ENCODE measurements at regions not wholly inside any gene's neighbourhood (a gene's known extent, or its start where the extent isn't known, plus 50 kb on each side); places are given as distances from the start of the nearest gene placed in this dataset.

GRCh38 chr12:127178463-127178862 lies 1088.5 kb upstream of the TMEM132C start:
- no peak for DNase-seq (ENCODE audit: low spot score)
- in situ Hi-C loops (cut with HindIII; ENCODE audit: low sequenced_read_pairs), result no loop called here

DNA sequence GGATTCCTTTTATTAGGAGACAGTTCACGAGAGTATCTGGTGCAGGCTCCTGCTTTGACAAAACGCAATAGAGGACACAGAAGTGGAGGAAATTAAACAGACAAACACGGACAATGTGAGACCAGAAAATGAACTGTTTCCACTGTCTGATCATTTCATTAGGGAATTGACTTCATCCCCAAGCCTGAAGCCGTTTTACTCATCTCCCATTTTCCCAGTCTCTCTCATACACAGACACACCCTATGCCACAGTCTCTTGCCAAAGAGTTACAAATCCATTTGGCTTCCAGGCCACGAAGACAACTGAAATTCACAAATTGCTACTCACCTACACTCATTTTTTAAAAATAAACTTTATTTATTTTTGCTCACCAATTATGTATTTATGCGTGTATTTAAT lies 1087.8 kb upstream of the TMEM132C start:
- DNase-seq (ENCODE audit: low spot score), result no peak
- in situ Hi-C loops (cut with HindIII; ENCODE audit: low sequenced_read_pairs), result no loop called here

DNA sequence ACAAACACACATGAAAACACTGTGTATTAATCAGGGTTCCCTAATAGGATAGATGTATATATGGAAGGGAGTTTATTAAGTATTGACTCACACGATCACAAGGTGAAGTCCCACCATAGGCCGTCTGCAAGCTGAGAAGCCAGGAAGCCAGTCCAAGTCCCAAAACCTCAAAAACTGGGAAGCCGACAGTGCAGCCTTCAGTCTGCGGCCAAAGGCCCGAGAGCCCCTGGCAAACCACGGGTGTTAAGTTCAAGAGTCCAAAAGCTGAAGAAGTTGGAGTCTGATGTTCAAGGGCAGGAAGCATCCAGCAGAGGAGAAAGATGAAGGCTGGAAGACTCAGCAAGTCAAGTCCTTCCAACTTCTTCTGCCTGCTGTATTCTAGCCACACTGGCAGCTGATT lies 1085.0 kb upstream of the TMEM132C start:
- DNase-seq (ENCODE audit: low spot score), result no peak
- in situ Hi-C loops (cut with HindIII; ENCODE audit: low sequenced_read_pairs), result no loop called here

DNA sequence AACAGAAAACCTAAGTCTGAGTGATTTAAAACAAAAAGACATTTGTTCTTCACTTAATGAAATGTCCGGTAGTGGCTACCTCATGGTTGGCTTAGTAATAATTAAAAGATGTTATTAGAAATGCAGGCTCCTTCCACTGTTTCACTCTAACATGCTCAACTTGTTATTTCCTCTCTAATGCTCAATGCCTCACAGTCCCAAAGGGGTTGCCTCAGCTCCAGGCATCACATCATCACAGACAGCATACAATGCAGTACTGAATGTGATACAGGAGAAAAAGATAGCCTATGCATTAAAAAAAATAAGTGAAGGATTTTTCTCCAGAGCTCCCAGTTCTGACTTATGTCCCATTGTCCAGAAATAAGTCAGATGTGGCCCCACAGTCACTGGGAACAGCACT lies 1077.0 kb upstream of the TMEM132C start:
- no peak for DNase-seq (ENCODE audit: low spot score)
- in situ Hi-C loops (cut with HindIII; ENCODE audit: low sequenced_read_pairs), result no loop called here

- DNase-seq (ENCODE audit: low spot score), result no peak
- in situ Hi-C loops (cut with HindIII; ENCODE audit: low sequenced_read_pairs), result no loop called here
Measured at GRCh38 chr12:127191129-127191528, 1075.8 kb upstream of the TMEM132C start.

GRCh38 chr12:127192391-127192790 lies 1074.6 kb upstream of the TMEM132C start:
- in situ Hi-C loops (cut with HindIII; ENCODE audit: low sequenced_read_pairs), result no loop called here
- DNase-seq (ENCODE audit: low spot score), result no peak

DNA sequence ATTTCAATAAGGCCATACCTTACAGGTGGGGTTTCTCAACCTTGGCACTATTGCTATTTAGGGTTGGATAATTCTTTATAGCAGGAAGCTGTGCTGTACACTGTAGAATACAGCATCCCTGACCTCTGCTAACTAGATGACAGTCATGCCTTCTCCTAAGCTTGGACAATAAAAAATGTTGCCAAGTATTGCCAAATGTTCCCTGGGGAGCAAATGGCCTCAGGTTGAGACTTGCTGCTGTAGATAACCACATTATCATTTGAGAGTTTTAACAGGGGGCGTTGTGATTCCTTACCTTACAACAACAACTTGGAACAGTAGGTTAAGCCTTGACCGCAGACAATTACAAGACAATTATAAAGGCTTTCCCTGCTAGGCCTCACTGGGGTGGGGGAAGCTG lies 1073.6 kb upstream of the TMEM132C start:
- in situ Hi-C loops (cut with HindIII; ENCODE audit: low sequenced_read_pairs), result no loop called here
- no peak for DNase-seq (ENCODE audit: low spot score)

GRCh38 chr12:127194176-127194575 lies 1072.8 kb upstream of the TMEM132C start:
- no peak for DNase-seq (ENCODE audit: low spot score)

GRCh38 chr12:127205781-127206555 lies 1061.0 kb upstream of the TMEM132C start:
- no peak for DNase-seq (ENCODE audit: low spot score)
- in situ Hi-C loops (cut with HindIII; ENCODE audit: low sequenced_read_pairs), result no loop called here

More at GRCh38 chr12:127194176-127194575, 1072.8 kb upstream of the TMEM132C start:
- in situ Hi-C loops (cut with HindIII; ENCODE audit: low sequenced_read_pairs), result no loop called here

DNA sequence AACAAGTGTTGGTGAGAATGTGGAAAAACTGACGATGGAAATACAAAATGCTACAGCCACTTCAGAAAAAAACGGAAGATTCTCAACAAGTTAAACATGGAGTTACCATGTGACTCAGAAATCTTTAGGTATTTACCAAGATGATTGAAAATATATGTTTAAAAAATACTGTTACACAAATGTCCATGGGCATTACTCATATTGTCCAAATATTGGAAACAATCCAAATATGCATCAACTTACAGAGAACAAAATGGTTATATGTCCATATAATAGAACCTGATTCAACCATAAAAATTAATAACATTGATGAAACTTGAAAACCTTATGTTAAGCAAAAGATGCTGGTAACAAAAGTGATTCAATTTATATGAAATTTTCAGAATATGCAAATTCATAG lies 1057.7 kb upstream of the TMEM132C start:
- no peak for DNase-seq (ENCODE audit: low spot score)
- in situ Hi-C loops (cut with HindIII; ENCODE audit: low sequenced_read_pairs), result no loop called here

- DNase-seq (ENCODE audit: low spot score), result no peak
- in situ Hi-C loops (cut with HindIII; ENCODE audit: low sequenced_read_pairs), result no loop called here
Measured at GRCh38 chr12:127214186-127214585, 1052.8 kb upstream of the TMEM132C start.

- in situ Hi-C loops (cut with HindIII; ENCODE audit: low sequenced_read_pairs), result no loop called here
- no peak for DNase-seq (ENCODE audit: low spot score)
Measured at GRCh38 chr12:127223011-127223410, 1044.0 kb upstream of the TMEM132C start.

GRCh38 chr12:127223731-127224130 lies 1043.2 kb upstream of the TMEM132C start:
- no peak for DNase-seq (ENCODE audit: low spot score)
- in situ Hi-C loops (cut with HindIII; ENCODE audit: low sequenced_read_pairs), result no loop called here

DNA sequence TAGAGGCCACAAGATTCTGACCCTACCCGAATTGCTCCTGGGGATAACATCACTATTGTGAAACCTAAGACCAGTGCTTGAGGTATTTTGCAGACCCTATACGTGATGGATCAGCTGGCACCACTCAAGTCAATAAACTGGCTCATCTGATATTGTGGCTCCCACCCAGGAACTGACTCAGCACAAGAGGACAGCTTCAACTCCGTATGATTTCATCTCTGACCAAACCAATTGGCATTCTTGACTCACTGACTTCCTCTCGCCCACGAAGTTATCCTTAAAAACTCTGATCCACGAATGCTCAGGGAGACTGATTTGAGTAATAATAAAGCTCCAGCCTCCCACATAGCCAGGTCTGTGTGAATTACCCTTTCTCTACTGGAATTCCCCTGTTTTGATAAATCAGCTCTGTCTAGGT lies 1036.1 kb upstream of the TMEM132C start:
- in situ Hi-C loops (cut with HindIII; ENCODE audit: low sequenced_read_pairs), result no loop called here
- no peak for DNase-seq (ENCODE audit: low spot score)

DNA sequence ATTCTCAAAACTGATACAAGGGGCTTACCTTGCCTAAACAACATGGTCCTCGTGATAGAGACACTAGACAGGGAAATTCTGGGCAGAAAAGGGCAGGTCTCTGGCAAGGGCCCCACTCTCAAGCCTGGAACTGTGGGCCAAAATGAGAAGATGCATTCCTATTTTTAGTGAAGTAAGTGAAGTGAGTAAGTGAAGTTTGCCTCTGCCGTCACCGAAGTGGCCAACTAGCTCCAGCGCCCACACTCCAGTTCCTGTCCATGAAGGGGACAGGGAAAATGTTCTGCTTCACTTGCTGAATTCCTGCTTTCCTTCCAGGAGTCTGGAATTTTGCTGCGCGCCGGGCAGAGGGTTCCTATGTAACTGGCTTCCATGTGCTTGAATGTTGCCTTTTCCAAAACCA lies 1035.6 kb upstream of the TMEM132C start:
- in situ Hi-C loops (cut with HindIII; ENCODE audit: low sequenced_read_pairs), result no loop called here
- no peak for DNase-seq (ENCODE audit: low spot score)

DNA sequence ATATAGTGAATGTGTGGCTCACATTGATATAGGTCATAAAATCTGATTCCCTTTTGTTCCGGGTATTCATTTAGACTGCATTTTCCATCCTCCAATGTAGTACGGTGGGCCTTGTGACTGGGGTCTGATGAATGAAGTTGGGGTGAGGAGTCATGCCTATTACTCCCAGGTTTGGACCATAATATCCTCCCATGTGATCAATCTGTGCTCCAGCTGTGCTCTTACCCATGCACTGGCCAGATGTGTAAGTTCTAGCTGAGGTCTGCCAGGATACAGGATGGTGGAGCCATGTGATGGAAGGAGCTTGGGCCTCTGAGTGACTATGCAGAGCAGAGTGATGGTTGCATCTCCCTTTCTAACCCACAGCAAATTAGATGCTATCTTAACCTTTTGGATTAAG lies 1034.0 kb upstream of the TMEM132C start:
- DNase-seq (ENCODE audit: low spot score), result no peak
- in situ Hi-C loops (cut with HindIII; ENCODE audit: low sequenced_read_pairs), result no loop called here

- in situ Hi-C loops (cut with HindIII; ENCODE audit: low sequenced_read_pairs), result no loop called here
- DNase-seq (ENCODE audit: low spot score), result no peak
Measured at GRCh38 chr12:127235761-127236160, 1031.2 kb upstream of the TMEM132C start.

DNA sequence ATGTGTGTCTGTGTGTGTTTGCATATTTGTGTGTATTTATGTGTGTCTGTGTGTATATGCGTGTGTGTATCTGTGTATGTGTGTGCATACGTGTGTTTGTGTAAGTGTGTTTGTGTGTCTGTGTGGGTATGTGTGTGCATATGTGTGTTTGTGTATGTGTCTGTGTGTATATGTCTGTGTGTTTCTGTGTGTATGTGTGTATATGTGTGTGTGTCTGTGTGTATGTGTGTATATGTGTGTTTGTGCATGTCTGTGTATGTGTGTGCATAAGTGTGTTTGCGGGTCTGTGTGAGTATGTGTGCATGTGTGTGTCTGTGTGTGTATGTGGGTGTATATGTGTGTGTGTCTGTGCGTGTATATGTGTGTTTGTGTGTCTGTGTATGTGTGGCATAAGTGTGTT lies 1030.5 kb upstream of the TMEM132C start:
- DNase-seq (ENCODE audit: low spot score), result no peak
- in situ Hi-C loops (cut with HindIII; ENCODE audit: low sequenced_read_pairs), result no loop called here

- in situ Hi-C loops (cut with HindIII; ENCODE audit: low sequenced_read_pairs), result no loop called here
- DNase-seq (ENCODE audit: low spot score), result no peak
Measured at GRCh38 chr12:127237151-127237550, 1029.8 kb upstream of the TMEM132C start.

- in situ Hi-C loops (cut with HindIII; ENCODE audit: low sequenced_read_pairs), result no loop called here
- DNase-seq (ENCODE audit: low spot score), result no peak
Measured at GRCh38 chr12:127238107-127238506, 1028.9 kb upstream of the TMEM132C start.

- no peak for DNase-seq (ENCODE audit: low spot score)
- in situ Hi-C loops (cut with HindIII; ENCODE audit: low sequenced_read_pairs), result no loop called here
Measured at GRCh38 chr12:127239781-127240180, 1027.2 kb upstream of the TMEM132C start.

All from G401 (cell line).